ENCODE measurements at regions not wholly inside any gene's neighbourhood (a gene's known extent, or its start where the extent isn't known, plus 50 kb on each side); places are given as distances from the start of the nearest gene placed in this dataset.
"Not testable (repeated sequence)": the region's sequence is repeated elsewhere in the genome, so short reads cannot be mapped to it uniquely, and the experiment has no call there.

GRCh38 chr18:14222354-14223221 lies 90.4 kb upstream of the ZNF519 start:
- H3K9ac ChIP-seq (ENCODE audit: low read length); H3K4me1 ChIP-seq (ENCODE audit: control insufficient read depth, insufficient read depth, low read length); H3K4me3 ChIP-seq (ENCODE audit: low read length); H3K27me3 ChIP-seq (ENCODE audit: control insufficient read depth, insufficient read depth, low read length); H3K27ac ChIP-seq (ENCODE audit: low read depth, low read length); H3K36me3 ChIP-seq (ENCODE audit: control insufficient read depth, insufficient read depth, low read length): not testable (repeated sequence)

DNA sequence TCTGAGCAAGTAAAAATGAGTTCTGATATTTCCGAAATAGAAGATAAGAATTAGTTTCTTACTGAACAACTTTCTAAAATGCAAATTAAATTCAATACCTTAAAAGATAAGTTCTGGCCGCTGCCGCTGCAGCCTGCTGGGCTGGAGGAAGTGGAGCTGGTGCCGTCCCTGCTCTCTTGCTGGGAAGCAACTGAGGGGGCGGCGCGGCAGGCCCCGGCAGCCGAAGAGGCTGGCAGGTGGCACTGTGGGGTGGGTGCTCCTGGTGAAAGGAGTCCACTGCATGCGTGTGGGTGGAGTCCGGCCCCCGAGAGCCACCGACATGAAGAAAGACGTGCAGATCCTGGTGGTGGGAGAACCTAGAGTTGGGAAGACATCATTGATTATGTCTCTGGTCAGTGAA lies 89.5 kb upstream of the ZNF519 start:
- no peak overlapping the region for H3K4me3 ChIP-seq (ENCODE audit: low read length)
- H3K27me3 ChIP-seq (ENCODE audit: control insufficient read depth, insufficient read depth, low read length) = no peaks in the 10 kb centered on the region
- no peak overlapping the region for H3K9ac ChIP-seq (ENCODE audit: low read length)
- H3K36me3 ChIP-seq (ENCODE audit: control insufficient read depth, insufficient read depth, low read length) = no peaks in the 10 kb centered on the region
- H3K27ac ChIP-seq (ENCODE audit: low read depth, low read length) = no peak overlapping the region
- H3K4me1 ChIP-seq (ENCODE audit: control insufficient read depth, insufficient read depth, low read length) = no peaks in the 10 kb centered on the region

- H3K9ac ChIP-seq (ENCODE audit: low read length); H3K36me3 ChIP-seq (ENCODE audit: control insufficient read depth, insufficient read depth, low read length); H3K27ac ChIP-seq (ENCODE audit: low read depth, low read length); H3K4me1 ChIP-seq (ENCODE audit: control insufficient read depth, insufficient read depth, low read length); H3K4me3 ChIP-seq (ENCODE audit: low read length); H3K27me3 ChIP-seq (ENCODE audit: control insufficient read depth, insufficient read depth, low read length): not testable (repeated sequence)
Observed at GRCh38 chr18:14215952-14216351, 83.7 kb upstream of the ZNF519 start.

- not testable (repeated sequence) for H3K27ac ChIP-seq (ENCODE audit: low read depth, low read length); H3K27me3 ChIP-seq (ENCODE audit: control insufficient read depth, insufficient read depth, low read length); H3K4me3 ChIP-seq (ENCODE audit: low read length); H3K36me3 ChIP-seq (ENCODE audit: control insufficient read depth, insufficient read depth, low read length); H3K9ac ChIP-seq (ENCODE audit: low read length); H3K4me1 ChIP-seq (ENCODE audit: control insufficient read depth, insufficient read depth, low read length)
Observed at GRCh38 chr18:14203424-14203823, 71.2 kb upstream of the ZNF519 start.

GRCh38 chr18:14190776-14191442 lies 58.7 kb upstream of the ZNF519 start:
- H3K9ac ChIP-seq (ENCODE audit: low read length); H3K27me3 ChIP-seq (ENCODE audit: control insufficient read depth, insufficient read depth, low read length); H3K36me3 ChIP-seq (ENCODE audit: control insufficient read depth, insufficient read depth, low read length); H3K4me3 ChIP-seq (ENCODE audit: low read length); H3K4me1 ChIP-seq (ENCODE audit: control insufficient read depth, insufficient read depth, low read length); H3K27ac ChIP-seq (ENCODE audit: low read depth, low read length): not testable (repeated sequence)

GRCh38 chr18:14189858-14190257 lies 57.6 kb upstream of the ZNF519 start:
- H3K36me3 ChIP-seq (ENCODE audit: control insufficient read depth, insufficient read depth, low read length) = no peaks in the 10 kb centered on the region
- H3K4me1 ChIP-seq (ENCODE audit: control insufficient read depth, insufficient read depth, low read length) = no peaks in the 10 kb centered on the region
- H3K4me3 ChIP-seq (ENCODE audit: low read length) = no peak overlapping the region
- no peak overlapping the region for H3K9ac ChIP-seq (ENCODE audit: low read length)
- H3K27me3 ChIP-seq (ENCODE audit: control insufficient read depth, insufficient read depth, low read length) = no peaks in the 10 kb centered on the region
- no peak overlapping the region for H3K27ac ChIP-seq (ENCODE audit: low read depth, low read length)

- not testable (repeated sequence) for H3K27me3 ChIP-seq (ENCODE audit: control insufficient read depth, insufficient read depth, low read length); H3K36me3 ChIP-seq (ENCODE audit: control insufficient read depth, insufficient read depth, low read length); H3K4me3 ChIP-seq (ENCODE audit: low read length); H3K4me1 ChIP-seq (ENCODE audit: control insufficient read depth, insufficient read depth, low read length); H3K27ac ChIP-seq (ENCODE audit: low read depth, low read length); H3K9ac ChIP-seq (ENCODE audit: low read length)
Observed at GRCh38 chr18:14188751-14189406, 56.6 kb upstream of the ZNF519 start.

All from rectal smooth muscle tissue (tissue), 1 donor.